H9 (cell line): ENCODE measurements at regions not wholly inside any gene's neighbourhood (a gene's known extent, or its start where the extent isn't known, plus 50 kb on each side); places are given as distances from the start of the nearest gene placed in this dataset.

ENCODE experiments used
- DNase-seq: peaks from one replicate; pipeline ENCODE4 v3.0.0-alpha.2; 2017
- H2AFZ ChIP-seq: one replicate; pipeline ENCODE4 v1.6.1; 2013; ENCODE audit warnings: mild to moderate bottlenecking, low read length, control low read depth, moderate library complexity
- H2AK5ac ChIP-seq: 2 replicates; pipeline ENCODE4 v1.6.1; 2013; ENCODE audit warnings: low read length, control low read depth, mixed read lengths; ENCODE audit not compliant: insufficient read length
- H2BK120ac ChIP-seq: one replicate; pipeline ENCODE4 v1.6.1; 2013; ENCODE audit warnings: low read depth, mild to moderate bottlenecking, low read length, control low read depth, inconsistent platforms; ENCODE audit not compliant: poor library complexity, severe bottlenecking
- H2BK12ac ChIP-seq: 2 replicates; pipeline ENCODE4 v1.6.1; 2013; ENCODE audit warnings: low read length, control low read depth, mixed read lengths, low read depth; ENCODE audit not compliant: insufficient read length
- H2BK15ac ChIP-seq: 2 replicates; pipeline ENCODE4 v1.6.1; 2013; ENCODE audit warnings: low read depth, low read length, control low read depth
- H2BK20ac ChIP-seq: one replicate; pipeline ENCODE4 v1.6.1; 2013; ENCODE audit warnings: low read depth, mild to moderate bottlenecking, low read length, control low read depth, inconsistent platforms; ENCODE audit not compliant: poor library complexity, severe bottlenecking
- H2BK5ac ChIP-seq: 2 replicates; pipeline ENCODE4 v1.6.1; 2013; ENCODE audit warnings: low read length, control low read depth, mixed read lengths; ENCODE audit not compliant: insufficient read length
- H3K14ac ChIP-seq: 2 replicates; pipeline ENCODE4 v1.6.1; 2013; ENCODE audit warnings: low read length, control low read depth; ENCODE audit not compliant: insufficient read depth
- H3K18ac ChIP-seq: 2 replicates; pipeline ENCODE4 v1.6.1; 2013; ENCODE audit warnings: low read depth, mild to moderate bottlenecking, mixed read lengths, low read length, control low read depth; ENCODE audit not compliant: insufficient read length
- H3K23ac ChIP-seq: 2 replicates; pipeline ENCODE4 v1.6.1; 2013; ENCODE audit warnings: low read length, control low read depth, mixed read lengths, low read depth; ENCODE audit not compliant: insufficient read length
- H3K23me2 ChIP-seq: 2 replicates; pipeline ENCODE4 v1.6.1; 2013; ENCODE audit warnings: low read depth, mild to moderate bottlenecking, mixed read lengths, low read length, control low read depth; ENCODE audit not compliant: insufficient read length, poor library complexity, severe bottlenecking
- H3K27ac ChIP-seq: 2 replicates; pipeline ENCODE4 v1.5.1; 2013; ENCODE audit warnings: low read length, control low read depth, mixed read lengths, low read depth; ENCODE audit not compliant: insufficient read length
- H3K27me3 ChIP-seq: 2 replicates; pipeline ENCODE4 v1.6.1; 2013; ENCODE audit warnings: low read length, control low read depth, inconsistent platforms; ENCODE audit not compliant: insufficient read depth
- H3K4ac ChIP-seq: 2 replicates; pipeline ENCODE4 v1.6.1; 2013; ENCODE audit warnings: low read depth, mild to moderate bottlenecking, control low read depth, inconsistent platforms, low read length, moderate library complexity
- H3K4me1 ChIP-seq: 2 replicates; pipeline ENCODE4 v1.6.1; 2013; ENCODE audit warnings: low read length, control low read depth, inconsistent platforms; ENCODE audit not compliant: insufficient read depth
- H3K4me2 ChIP-seq: 2 replicates; pipeline ENCODE4 v1.6.1; 2013; ENCODE audit warnings: low read length, control low read depth, mixed read lengths; ENCODE audit not compliant: insufficient read length, insufficient read depth
- H3K56ac ChIP-seq: 2 replicates; pipeline ENCODE4 v1.6.1; 2013; ENCODE audit warnings: low read depth, mild to moderate bottlenecking, mixed read lengths, low read length, control low read depth; ENCODE audit not compliant: insufficient read length
- H3K79me1 ChIP-seq: 2 replicates; pipeline ENCODE4 v1.6.1; 2013; ENCODE audit warnings: low read depth, mild to moderate bottlenecking, moderate library complexity, low read length, control low read depth, inconsistent platforms; ENCODE audit not compliant: insufficient read depth, poor library complexity, severe bottlenecking
- H3K79me2 ChIP-seq: 2 replicates; pipeline ENCODE4 v1.6.1; 2013; ENCODE audit warnings: low read length, control low read depth, inconsistent platforms; ENCODE audit not compliant: insufficient read depth
- H3K9ac ChIP-seq: 2 replicates; pipeline ENCODE4 v1.6.1; 2013; ENCODE audit warnings: low read length, control low read depth, mixed read lengths; ENCODE audit not compliant: insufficient read length; ENCODE audit errors: extremely low read depth
- H3K9me3 ChIP-seq: one replicate; pipeline ENCODE4 v1.6.1; 2013; ENCODE audit warnings: low read depth, low read length, inconsistent platforms; ENCODE audit not compliant: control insufficient read depth
- H3T11ph ChIP-seq: one replicate; pipeline ENCODE4 v1.6.1; 2013; ENCODE audit warnings: mild to moderate bottlenecking, low read length, control low read depth, inconsistent platforms
- H4K20me1 ChIP-seq: one replicate; pipeline ENCODE4 v1.6.1; 2013; ENCODE audit not compliant: control insufficient read depth, insufficient read length, insufficient read depth
- H4K5ac ChIP-seq: 2 replicates; pipeline ENCODE4 v1.6.1; 2013; ENCODE audit warnings: low read depth, mild to moderate bottlenecking, mixed read lengths, low read length, control low read depth; ENCODE audit not compliant: insufficient read length
- H4K8ac ChIP-seq: replicated peaks from 2 replicates; pipeline ENCODE4 v1.6.1; 2013; ENCODE audit warnings: low read length, control low read depth, mixed read lengths, low read depth; ENCODE audit not compliant: insufficient read length
- H4K91ac ChIP-seq: 2 replicates; pipeline ENCODE4 v1.6.1; 2013; ENCODE audit warnings: low read depth, mild to moderate bottlenecking, moderate library complexity, mixed read lengths, low read length, control low read depth; ENCODE audit not compliant: insufficient read length
- H3K27ac Mint-ChIP-seq, 3 experiments: 2 replicates in 2 of 3; 3 replicates in 1 of 3; pipeline ENCODE4 v1.8.0; 2020 to 2021; ENCODE audit warnings: mixed read lengths in 3 of 3, mild to moderate bottlenecking in 1 of 3, moderate library complexity in 1 of 3
- H3K27me3 Mint-ChIP-seq: 2 replicates; pipeline ENCODE4 v1.8.0; 2021; ENCODE audit warnings: low read depth, mild to moderate bottlenecking, moderate library complexity, mixed read lengths
- H3K36me3 Mint-ChIP-seq, 3 experiments: 2 replicates in 2 of 3; 3 replicates in 1 of 3; pipeline ENCODE4 v1.8.0; 2020 to 2021; ENCODE audit warnings: low read depth in 3 of 3, mixed read lengths in 3 of 3; ENCODE audit not compliant: insufficient read depth in 1 of 3
- H3K4me1 Mint-ChIP-seq, 2 experiments: 2 replicates each; pipeline ENCODE4 v1.8.0; 2020; ENCODE audit warnings: mixed read lengths in 2 of 2
- H3K4me3 Mint-ChIP-seq, 2 experiments: 2 replicates in 1 of 2; 3 replicates in 1 of 2; pipeline ENCODE4 v1.8.0; 2020 to 2021; ENCODE audit warnings: mild to moderate bottlenecking in 2 of 2, mixed read lengths in 2 of 2, moderate library complexity in 1 of 2
- H3K9me3 Mint-ChIP-seq, 2 experiments: 2 replicates in 1 of 2; 3 replicates in 1 of 2; pipeline ENCODE4 v1.8.0; 2020; ENCODE audit warnings: mild to moderate bottlenecking in 2 of 2, mixed read lengths in 2 of 2, moderate library complexity in 1 of 2
- CTCF ChIP-seq: fragments of 200-600 bp; sonication (generic); conservative IDR thresholded peaks from 3 replicates; pipeline ENCODE4 v1.8.0; 2021; ENCODE audit warnings: antibody characterized with exemption, mild to moderate bottlenecking
- WGBS: extraction: QIAGEN DNeasy Blood & Tissue Kit; methylation state at CpG from one replicate; pipeline ENCODE4 v1.1.7; 2013; ENCODE audit warnings: missing lambda C conversion rate, low lambda C conversion rate, mixed read lengths; ENCODE audit not compliant: insufficient read length; ENCODE audit errors: extremely low coverage; 5-methylcytosine and 5-hydroxymethylcytosine counted together

GRCh38 chr6:66900133-66901083 is 1193.4 kb upstream of the EYS start:
- Histone ChIP-seq H3K27me3 (no peaks in the 10 kb centered on the region), H2BK12ac (no peak overlapping the region), H3K18ac (no peak overlapping the region), H3K23me2 (no peaks in the 10 kb centered on the region), H2AFZ (no peak overlapping the region), H3K23ac (no peak overlapping the region), H4K20me1 (no peaks in the 10 kb centered on the region), H2BK5ac (no peak overlapping the region), H4K91ac (no peak overlapping the region), H3K27ac (no peak overlapping the region), H3K56ac (no peak overlapping the region), H2BK20ac (no peak overlapping the region), H2BK120ac (no peak overlapping the region), H3T11ph (no peak overlapping the region), H3K9me3 (peaks cover 9% of the 10 kb centered on the region), H3K14ac (no peak overlapping the region), H4K5ac (no peak overlapping the region), H3K4me2 (no peak overlapping the region), H2AK5ac (no peak overlapping the region), H3K4ac (no peak overlapping the region), H3K4me1 (no peaks in the 10 kb centered on the region), H3K79me2 (no peaks in the 10 kb centered on the region), H3K9ac (no peak overlapping the region), H2BK15ac (no peak overlapping the region), H4K8ac (no peak overlapping the region), H3K79me1 (no peaks in the 10 kb centered on the region)
- peaks cover 7 to 28% (median 14%) of the 10 kb centered on the region in 3 experiments for H3K36me3 Mint-ChIP-seq
- H3K4me3 Mint-ChIP-seq = no peak overlapping the region
- no CpG with 5 or more reads among the region's 8 CpGs for WGBS
- no peak overlapping the region for H3K27ac Mint-ChIP-seq
- no peaks in the 10 kb centered on the region for H3K27me3 Mint-ChIP-seq
- no peak for TF ChIP-seq CTCF
- DNase-seq = no peak
- 0 out of 4 replicates have a peak, but pooled peaks cover 0 to 2% of the 10 kb centered on the region in 2 experiments for H3K4me1 Mint-ChIP-seq
- H3K9me3 Mint-ChIP-seq = peaks cover 24 to 29% of the 10 kb centered on the region in 2 experiments
